Sigmoid colon (tissue), 6 donors: ENCODE measurements at regions not wholly inside any gene's neighbourhood (a gene's known extent, or its start where the extent isn't known, plus 50 kb on each side); places are given as distances from the start of the nearest gene placed in this dataset.

ENCODE experiments used
- DNase-seq: peaks from one replicate; pipeline ENCODE4 v3.0.0-alpha.2; 2019
- H3K27ac ChIP-seq, 4 donors: fragments of 200-600 bp; sonication (generic); one replicate each; pipeline ENCODE4 v1.5.1; 2016 to 2019; ENCODE audit warnings: mild to moderate bottlenecking in 1 of 4
- H3K27me3 ChIP-seq, 3 donors: fragments of 200-600 bp; sonication (generic); one replicate each; pipeline ENCODE4 v1.5.1; 2019; ENCODE audit warnings: mild to moderate bottlenecking in 1 of 3
- H3K36me3 ChIP-seq, 4 donors: fragments of 200-600 bp; sonication (generic); one replicate each; pipeline ENCODE4 v1.5.1; 2016 to 2019
- H3K4me1 ChIP-seq, 4 donors: fragments of 200-600 bp; sonication (generic); one replicate each; pipeline ENCODE4 v1.5.1; 2017 to 2019
- H3K4me3 ChIP-seq, 4 donors: fragments of 200-600 bp; sonication (generic); one replicate each; pipeline ENCODE4 v1.5.1; 2017 to 2019; ENCODE audit warnings: mild to moderate bottlenecking in 2 of 4, moderate library complexity in 1 of 4
- H3K9me3 ChIP-seq, 4 donors: fragments of 200-600 bp in 3 of 4; sonication (generic) in 3 of 4; one replicate each; pipeline versions ENCODE4 v1.5.1 to v1.6.1; 2013 to 2019
- EP300 ChIP-seq, 4 donors: sonication (generic); formaldehyde crosslinking; IDR thresholded peaks; one replicate each; pipeline ENCODE4 v1.6.1; 2017; ENCODE audit warnings: antibody characterized with exemption in 4 of 4
- POLR2A ChIP-seq, 2 donors: fragments of 450-650 bp; IDR thresholded peaks; one replicate each; pipeline ENCODE4 v1.6.1; 2016; ENCODE audit warnings: antibody characterized with exemption in 2 of 2, mild to moderate bottlenecking in 2 of 2, moderate library complexity in 2 of 2
- POLR2AphosphoS5 ChIP-seq, 4 donors: sonication (generic); formaldehyde crosslinking; IDR thresholded peaks; one replicate each; pipeline ENCODE4 v1.6.1; 2017; ENCODE audit warnings: antibody characterized with exemption in 4 of 4
- WGBS, 2 donors: extraction: QIAGEN DNeasy Blood & Tissue Kit; methylation state at CpG; one replicate each; pipeline ENCODE4 v1.1.7; 2013; 5-methylcytosine and 5-hydroxymethylcytosine counted together
- intact Hi-C: fragments of 100-400 bp; cut with DNase I; formaldehyde crosslinking; loops from one replicate; pipeline ENCODE4 v1.15.1; 2023
- TF ChIP-seq, protein P1 (sequence below), 4 experiments: fragments of 450-650 bp in 3 of 4; fragments of 200-600 bp in 1 of 4; IDR thresholded peaks; one replicate each; pipeline ENCODE4 v1.5.1; 2016 to 2019; ENCODE audit warnings: antibody characterized with exemption in 4 of 4, mild to moderate bottlenecking in 3 of 4, moderate library complexity in 2 of 4
- donor health status: healthy with polysubstance abuse.
- donor health status: healthy.

DNA sequence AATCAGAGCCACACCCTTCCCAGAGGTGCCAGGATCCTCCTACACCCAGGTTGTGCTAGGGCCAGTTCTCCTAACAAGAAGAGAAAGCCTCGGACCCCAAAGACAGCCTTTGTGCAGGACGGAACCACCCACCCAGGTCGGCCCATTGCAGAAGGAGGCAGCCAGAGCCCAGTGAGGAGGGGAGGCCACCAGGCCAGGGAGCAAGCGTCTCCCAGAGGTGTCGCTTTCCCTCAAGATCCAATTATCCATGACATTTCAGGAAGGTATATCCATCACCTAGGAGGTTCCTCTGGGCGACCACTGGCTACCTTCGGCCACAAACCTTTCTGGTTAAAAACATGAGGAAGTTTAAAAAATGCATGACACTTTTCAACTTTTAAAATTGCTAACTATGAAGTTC lies 87.4 kb upstream of the THBS2 start:
- Histone ChIP-seq H3K4me3 (no peak overlapping the region), H3K9me3 (no peaks in the 10 kb centered on the region), H3K27me3 (no peaks in the 10 kb centered on the region), H3K4me1 (peaks cover 0 to 8% (median 0%) of the 10 kb centered on the region in 4 donors), H3K27ac (no peak overlapping the region), H3K36me3 (no peaks in the 10 kb centered on the region)
- WGBS, 2 donors = 93 to 96% methylated on average over 7 of the region's 7 CpGs
- intact Hi-C loops = no loop called here
- DNase-seq = no peak
- TF ChIP-seq EP300 (IDR thresholded peaks at IDR 0.05) (no peak), POLR2A (IDR thresholded peaks at IDR 0.05) (no peak), POLR2AphosphoS5 (IDR thresholded peaks at IDR 0.05) (no peak)
- TF ChIP-seq, protein P1, sequence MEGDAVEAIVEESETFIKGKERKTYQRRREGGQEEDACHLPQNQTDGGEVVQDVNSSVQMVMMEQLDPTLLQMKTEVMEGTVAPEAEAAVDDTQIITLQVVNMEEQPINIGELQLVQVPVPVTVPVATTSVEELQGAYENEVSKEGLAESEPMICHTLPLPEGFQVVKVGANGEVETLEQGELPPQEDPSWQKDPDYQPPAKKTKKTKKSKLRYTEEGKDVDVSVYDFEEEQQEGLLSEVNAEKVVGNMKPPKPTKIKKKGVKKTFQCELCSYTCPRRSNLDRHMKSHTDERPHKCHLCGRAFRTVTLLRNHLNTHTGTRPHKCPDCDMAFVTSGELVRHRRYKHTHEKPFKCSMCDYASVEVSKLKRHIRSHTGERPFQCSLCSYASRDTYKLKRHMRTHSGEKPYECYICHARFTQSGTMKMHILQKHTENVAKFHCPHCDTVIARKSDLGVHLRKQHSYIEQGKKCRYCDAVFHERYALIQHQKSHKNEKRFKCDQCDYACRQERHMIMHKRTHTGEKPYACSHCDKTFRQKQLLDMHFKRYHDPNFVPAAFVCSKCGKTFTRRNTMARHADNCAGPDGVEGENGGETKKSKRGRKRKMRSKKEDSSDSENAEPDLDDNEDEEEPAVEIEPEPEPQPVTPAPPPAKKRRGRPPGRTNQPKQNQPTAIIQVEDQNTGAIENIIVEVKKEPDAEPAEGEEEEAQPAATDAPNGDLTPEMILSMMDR (IDR thresholded peaks at IDR 0.05) = no peak

DNA sequence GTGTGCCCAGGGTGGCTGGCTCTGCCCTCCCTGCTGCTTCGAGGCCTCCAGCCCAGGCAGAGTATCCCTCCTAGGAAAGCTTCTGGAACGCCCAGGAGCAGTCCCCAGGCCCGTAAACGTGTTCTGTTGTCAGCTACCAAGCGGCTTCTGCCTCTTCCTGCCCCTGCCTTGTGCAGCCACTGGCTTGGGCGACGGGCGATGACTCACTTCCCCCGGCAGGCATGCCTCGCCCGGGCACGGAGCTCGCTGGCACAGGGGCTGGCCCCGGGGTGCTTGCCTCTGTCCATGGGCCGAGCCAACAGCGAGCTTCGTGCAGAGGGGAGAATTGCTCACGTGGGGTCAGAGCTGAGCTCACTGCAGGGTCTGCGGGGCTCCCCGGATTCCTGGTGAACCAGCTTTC lies 86.7 kb upstream of the THBS2 start:
- DNase-seq = no peak
- H3K4me3 ChIP-seq = no peak overlapping the region
- H3K4me1 ChIP-seq = peaks cover 0 to 8% (median 0%) of the 10 kb centered on the region in 4 donors
- intact Hi-C loops = no loop called here
- H3K9me3 ChIP-seq = no peaks in the 10 kb centered on the region
- 27 to 81% methylated on average over 20 of the region's 20 CpGs for WGBS, 2 donors
- H3K27me3 ChIP-seq = no peaks in the 10 kb centered on the region
- no peak overlapping the region for H3K27ac ChIP-seq
- TF ChIP-seq POLR2A (IDR thresholded peaks at IDR 0.05) = no peak
- TF ChIP-seq, protein P1 (IDR thresholded peaks at IDR 0.05) = no peak
- TF ChIP-seq POLR2AphosphoS5 (IDR thresholded peaks at IDR 0.05) = no peak
- TF ChIP-seq EP300 (IDR thresholded peaks at IDR 0.05) = no peak
- no peaks in the 10 kb centered on the region for H3K36me3 ChIP-seq

DNA sequence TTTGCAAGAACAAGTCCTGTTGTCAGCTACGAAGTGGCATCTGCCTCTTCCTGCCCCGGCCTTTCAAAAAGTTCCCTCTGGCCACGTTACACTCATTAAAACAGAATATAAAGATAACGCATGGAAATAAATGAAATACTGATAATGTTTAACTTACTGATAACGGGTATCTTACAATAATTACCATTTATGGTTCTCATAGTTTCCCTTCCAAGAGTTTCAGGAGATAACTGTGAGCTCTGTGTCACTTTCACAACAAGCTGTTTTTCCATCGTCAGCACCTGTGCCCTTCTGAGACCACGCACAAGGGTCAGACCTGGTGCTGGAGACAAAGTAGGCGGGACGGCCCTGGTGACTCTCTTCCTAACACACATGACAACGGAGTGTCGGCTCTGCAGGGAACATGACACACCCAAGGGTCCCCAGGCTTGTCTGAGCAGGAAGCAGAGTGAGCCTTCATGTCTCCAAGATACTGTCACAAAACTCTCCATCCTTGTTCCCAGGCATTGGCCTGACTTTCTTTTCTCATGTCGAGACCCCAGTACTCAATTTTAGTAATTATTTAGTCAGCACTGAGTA lies 86.2 kb upstream of the THBS2 start:
- Histone ChIP-seq H3K9me3 (no peaks in the 10 kb centered on the region), H3K27ac (no peak overlapping the region), H3K4me1 (peaks cover 0 to 3% (median 0%) of the 10 kb centered on the region in 4 donors), H3K4me3 (no peak overlapping the region), H3K36me3 (no peaks in the 10 kb centered on the region), H3K27me3 (no peaks in the 10 kb centered on the region)
- TF ChIP-seq POLR2AphosphoS5 (IDR thresholded peaks at IDR 0.05) (no peak), POLR2A (IDR thresholded peaks at IDR 0.05) (no peak), EP300 (IDR thresholded peaks at IDR 0.05) (no peak)
- TF ChIP-seq, protein P1 (IDR thresholded peaks at IDR 0.05) = no peak
- no peak for DNase-seq
- intact Hi-C loops = no loop called here
- 17 to 72% methylated on average over 12 of the region's 12 CpGs for WGBS, 2 donors

DNA sequence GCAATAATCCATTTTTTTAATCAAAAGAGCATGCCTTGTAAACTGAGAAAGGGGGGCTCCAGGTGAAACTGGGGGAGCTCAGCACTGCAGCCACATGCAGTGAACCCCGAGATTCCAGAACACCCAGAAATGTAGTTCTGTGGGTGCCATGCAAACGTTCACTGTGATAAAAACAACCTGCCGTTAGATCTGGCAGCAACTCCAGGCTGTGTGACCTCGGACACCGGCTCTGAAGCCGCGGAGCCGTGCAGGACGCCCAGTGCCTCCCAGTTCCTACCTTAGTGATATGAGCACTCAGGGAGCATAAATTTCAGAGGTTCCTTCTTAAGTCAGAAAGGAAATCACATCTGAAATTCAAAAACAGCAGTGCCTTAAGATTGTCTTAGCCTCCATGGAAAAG lies 85.4 kb upstream of the THBS2 start:
- TF ChIP-seq EP300 (IDR thresholded peaks at IDR 0.05) (no peak), POLR2A (IDR thresholded peaks at IDR 0.05) (no peak), POLR2AphosphoS5 (IDR thresholded peaks at IDR 0.05) (no peak)
- TF ChIP-seq, protein P1 (IDR thresholded peaks at IDR 0.05) = no peak
- 24 to 67% methylated on average over 9 of the region's 9 CpGs for WGBS, 2 donors
- Histone ChIP-seq H3K9me3 (no peaks in the 10 kb centered on the region), H3K27ac (no peak overlapping the region), H3K27me3 (no peaks in the 10 kb centered on the region), H3K4me1 (no peaks in the 10 kb centered on the region), H3K36me3 (no peaks in the 10 kb centered on the region), H3K4me3 (no peak overlapping the region)
- DNase-seq = no peak
- intact Hi-C loops = no loop called here

DNA sequence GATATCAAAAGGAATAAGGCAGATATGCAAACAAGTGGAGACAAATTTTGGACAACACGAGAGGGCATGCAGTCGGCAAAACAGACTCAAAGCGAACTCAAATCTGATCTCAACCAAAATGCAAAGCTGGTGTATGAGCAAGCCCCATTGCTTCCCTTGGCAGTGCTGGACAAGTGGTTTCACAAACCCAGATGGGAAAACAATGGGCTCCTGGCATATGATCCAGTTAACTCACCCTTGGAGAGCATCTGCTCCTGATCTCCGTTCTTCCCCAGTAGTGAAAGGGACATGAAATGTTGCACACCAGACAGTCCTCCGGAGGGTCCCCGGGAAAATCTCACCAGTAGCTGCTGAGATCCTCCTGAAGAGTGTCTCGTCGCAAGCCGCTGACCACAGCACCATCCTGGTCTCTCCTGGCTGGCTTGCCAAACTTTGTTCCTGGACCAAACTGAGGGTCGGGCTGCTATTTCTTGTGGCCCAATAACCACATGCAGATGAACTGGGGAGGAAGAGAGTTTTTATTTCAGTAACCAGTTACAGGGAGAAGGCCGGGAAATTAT lies 84.3 kb upstream of the THBS2 start:
- no peak for DNase-seq
- WGBS, 2 donors = 92% methylated on average over 11 of the region's 11 CpGs
- H3K27me3 ChIP-seq = no peaks in the 10 kb centered on the region

More for the DNA sequence above, 84.3 kb upstream of the THBS2 start:
- Histone ChIP-seq H3K4me1 (no peaks in the 10 kb centered on the region), H3K9me3 (no peaks in the 10 kb centered on the region), H3K36me3 (no peaks in the 10 kb centered on the region), H3K27ac (no peak overlapping the region), H3K4me3 (no peak overlapping the region)
- intact Hi-C loops = no loop called here
- TF ChIP-seq POLR2AphosphoS5 (IDR thresholded peaks at IDR 0.05) (no peak), POLR2A (IDR thresholded peaks at IDR 0.05) (no peak), EP300 (IDR thresholded peaks at IDR 0.05) (no peak)
- TF ChIP-seq, protein P1 (IDR thresholded peaks at IDR 0.05) = no peak
